Ascending aorta (tissue), 2 donors: ENCODE measurements at regions not wholly inside any gene's neighbourhood (a gene's known extent, or its start where the extent isn't known, plus 50 kb on each side); places are given as distances from the start of the nearest gene placed in this dataset.

Source experiments
- DNase-seq, 2 donors: peaks; one replicate each; pipeline ENCODE4 v3.0.0-alpha.2; 2019; ENCODE audit warnings: low spot score in 2 of 2
- H3K27ac ChIP-seq, 2 donors: fragments of 200-600 bp; sonication (generic); one replicate each; pipeline ENCODE4 v1.5.1; 2016 to 2017; ENCODE audit warnings: mild to moderate bottlenecking in 1 of 2
- H3K27me3 ChIP-seq: fragments of 200-600 bp; sonication (generic); one replicate; pipeline ENCODE4 v1.5.1; 2017
- H3K36me3 ChIP-seq, 2 donors: fragments of 200-600 bp; sonication (generic); one replicate each; pipeline ENCODE4 v1.5.1; 2016
- H3K4me1 ChIP-seq, 2 donors: fragments of 200-600 bp; sonication (generic); one replicate each; pipeline ENCODE4 v1.5.1; 2016 to 2017; ENCODE audit warnings: mild to moderate bottlenecking in 1 of 2
- H3K4me3 ChIP-seq, 2 donors: fragments of 200-600 bp; sonication (generic); one replicate each; pipeline ENCODE4 v1.5.1; 2016 to 2017; ENCODE audit warnings: mild to moderate bottlenecking in 1 of 2
- H3K9me3 ChIP-seq, 2 donors: fragments of 200-600 bp; sonication (generic); one replicate each; pipeline ENCODE4 v1.5.1; 2016
- intact Hi-C: fragments of 100-400 bp; cut with DNase I; formaldehyde crosslinking; loops from one replicate; pipeline ENCODE4 v1.15.1; 2023
- TF ChIP-seq, protein P1 (sequence below), 3 experiments: fragments of 200-600 bp in 2 of 3; fragments of 450-650 bp in 1 of 3; sonication (generic) in 2 of 3; IDR thresholded peaks; one replicate each; pipeline ENCODE4 v1.5.1; 2016 to 2019; ENCODE audit warnings: antibody characterized with exemption in 3 of 3, mild to moderate bottlenecking in 1 of 3, moderate library complexity in 1 of 3

DNA sequence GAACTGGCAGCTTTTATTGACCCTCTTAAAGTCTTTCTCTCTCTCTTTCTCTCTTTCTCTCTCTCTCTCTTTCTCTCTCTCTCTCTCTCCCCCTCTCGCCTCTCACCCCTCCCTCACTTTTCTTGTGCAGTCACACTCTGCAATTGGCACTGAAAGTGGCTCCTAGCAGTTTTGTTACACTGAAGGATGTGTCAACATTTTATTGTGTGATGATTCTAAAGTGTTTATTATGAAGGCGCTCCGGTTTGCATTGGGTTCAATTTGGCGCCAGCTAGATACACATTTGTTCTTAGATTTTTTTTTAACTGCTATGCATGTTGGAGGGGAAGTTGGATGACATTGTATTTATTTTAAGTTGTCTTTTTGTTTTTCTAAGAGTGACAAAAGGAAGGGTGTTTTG is 64.0 kb upstream of the CHRM3 start:
- H3K27ac ChIP-seq, result no peak overlapping the region
- no peak for DNase-seq
- TF ChIP-seq, protein P1, sequence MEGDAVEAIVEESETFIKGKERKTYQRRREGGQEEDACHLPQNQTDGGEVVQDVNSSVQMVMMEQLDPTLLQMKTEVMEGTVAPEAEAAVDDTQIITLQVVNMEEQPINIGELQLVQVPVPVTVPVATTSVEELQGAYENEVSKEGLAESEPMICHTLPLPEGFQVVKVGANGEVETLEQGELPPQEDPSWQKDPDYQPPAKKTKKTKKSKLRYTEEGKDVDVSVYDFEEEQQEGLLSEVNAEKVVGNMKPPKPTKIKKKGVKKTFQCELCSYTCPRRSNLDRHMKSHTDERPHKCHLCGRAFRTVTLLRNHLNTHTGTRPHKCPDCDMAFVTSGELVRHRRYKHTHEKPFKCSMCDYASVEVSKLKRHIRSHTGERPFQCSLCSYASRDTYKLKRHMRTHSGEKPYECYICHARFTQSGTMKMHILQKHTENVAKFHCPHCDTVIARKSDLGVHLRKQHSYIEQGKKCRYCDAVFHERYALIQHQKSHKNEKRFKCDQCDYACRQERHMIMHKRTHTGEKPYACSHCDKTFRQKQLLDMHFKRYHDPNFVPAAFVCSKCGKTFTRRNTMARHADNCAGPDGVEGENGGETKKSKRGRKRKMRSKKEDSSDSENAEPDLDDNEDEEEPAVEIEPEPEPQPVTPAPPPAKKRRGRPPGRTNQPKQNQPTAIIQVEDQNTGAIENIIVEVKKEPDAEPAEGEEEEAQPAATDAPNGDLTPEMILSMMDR (IDR thresholded peaks at IDR 0.05), result no peak
- no peaks in the 10 kb centered on the region for H3K27me3 ChIP-seq
- H3K4me3 ChIP-seq, result no peak overlapping the region
- intact Hi-C loops, result no loop called here
- no peaks in the 10 kb centered on the region for H3K4me1 ChIP-seq
- no peaks in the 10 kb centered on the region for H3K36me3 ChIP-seq
- H3K9me3 ChIP-seq, result no peaks in the 10 kb centered on the region

DNA sequence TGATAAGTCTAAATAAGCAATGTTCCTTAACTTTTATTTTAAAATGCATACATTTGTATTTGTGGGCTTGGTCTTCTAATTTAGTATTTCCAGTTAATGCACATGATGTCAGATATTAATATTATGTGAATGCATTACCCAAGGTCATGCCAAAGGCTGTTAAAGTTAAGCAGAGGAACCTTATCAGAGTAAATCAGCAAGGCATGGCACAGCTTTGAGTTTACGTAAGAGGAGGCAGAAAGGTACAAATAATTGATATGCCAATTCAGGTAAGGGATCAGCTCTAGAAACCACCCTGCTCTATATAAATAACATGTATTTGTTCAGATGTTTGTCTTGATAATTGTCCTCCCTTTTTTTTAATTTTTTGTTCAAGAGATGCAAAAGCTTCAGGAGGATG is 64.5 kb upstream of the CHRM3 start:
- intact Hi-C loops, result no loop called here
- H3K36me3 ChIP-seq, result no peaks in the 10 kb centered on the region
- TF ChIP-seq, protein P1 (IDR thresholded peaks at IDR 0.05), result no peak
- DNase-seq, result no peak
- H3K27me3 ChIP-seq, result no peaks in the 10 kb centered on the region
- no peaks in the 10 kb centered on the region for H3K4me1 ChIP-seq
- H3K4me3 ChIP-seq, result no peak overlapping the region
- no peak overlapping the region for H3K27ac ChIP-seq
- H3K9me3 ChIP-seq, result no peaks in the 10 kb centered on the region

DNA sequence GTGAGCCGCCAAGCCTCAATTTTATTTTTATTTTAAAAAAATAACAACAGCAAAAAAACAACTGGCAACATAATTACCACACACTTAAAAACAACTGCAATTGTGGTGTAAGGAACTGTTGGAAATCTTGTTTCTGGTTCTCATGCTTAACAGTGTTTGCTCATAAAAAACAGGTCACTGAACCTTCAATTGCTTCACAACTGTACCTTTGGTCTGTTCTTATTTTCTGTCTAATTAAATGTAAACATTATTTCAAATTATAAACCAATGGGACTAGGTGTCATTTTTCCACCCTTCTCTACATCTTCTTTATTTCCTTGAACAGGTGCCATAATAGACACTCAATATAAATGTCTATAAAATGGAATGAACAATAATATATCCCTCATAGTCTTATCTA is 68.4 kb upstream of the CHRM3 start:
- Histone ChIP-seq H3K27ac (no peak overlapping the region), H3K4me1 (no peaks in the 10 kb centered on the region), H3K4me3 (no peak overlapping the region), H3K9me3 (no peaks in the 10 kb centered on the region), H3K36me3 (no peaks in the 10 kb centered on the region), H3K27me3 (no peaks in the 10 kb centered on the region)
- TF ChIP-seq, protein P1 (IDR thresholded peaks at IDR 0.05), result no peak
- intact Hi-C loops, result no loop called here
- DNase-seq, result no peak

DNA sequence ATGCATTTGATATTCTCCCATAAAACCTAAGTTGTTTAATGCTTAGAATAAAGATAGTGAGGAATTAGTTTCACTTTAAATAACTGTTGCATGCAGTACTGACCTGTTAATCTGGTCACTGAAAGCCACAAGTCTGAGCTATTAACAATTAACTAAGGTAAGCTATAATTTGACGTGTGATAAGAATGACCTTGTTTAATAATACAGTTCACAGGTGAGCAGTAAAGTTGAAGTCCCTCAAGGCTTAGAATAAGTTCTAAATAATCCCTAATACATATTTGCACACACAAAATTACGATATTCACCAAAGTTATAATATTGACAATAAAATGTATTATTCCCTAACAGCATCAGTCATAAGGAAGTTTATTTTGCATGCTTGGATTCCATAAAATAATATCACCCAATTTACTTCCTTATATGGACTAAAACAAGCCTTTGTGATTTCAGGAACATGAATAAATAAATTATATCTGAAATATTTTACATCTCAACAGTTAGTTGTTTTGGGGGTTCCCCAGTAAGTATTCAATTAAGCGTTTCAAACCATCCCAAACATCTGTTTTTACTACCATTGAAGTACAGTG is 70.6 kb upstream of the CHRM3 start:
- Histone ChIP-seq H3K9me3 (no peaks in the 10 kb centered on the region), H3K27ac (no peak overlapping the region), H3K4me1 (no peaks in the 10 kb centered on the region), H3K27me3 (no peaks in the 10 kb centered on the region), H3K36me3 (no peaks in the 10 kb centered on the region), H3K4me3 (no peak overlapping the region)
- TF ChIP-seq, protein P1 (IDR thresholded peaks at IDR 0.05), result no peak
- no peak for DNase-seq
- intact Hi-C loops, result no loop called here

DNA sequence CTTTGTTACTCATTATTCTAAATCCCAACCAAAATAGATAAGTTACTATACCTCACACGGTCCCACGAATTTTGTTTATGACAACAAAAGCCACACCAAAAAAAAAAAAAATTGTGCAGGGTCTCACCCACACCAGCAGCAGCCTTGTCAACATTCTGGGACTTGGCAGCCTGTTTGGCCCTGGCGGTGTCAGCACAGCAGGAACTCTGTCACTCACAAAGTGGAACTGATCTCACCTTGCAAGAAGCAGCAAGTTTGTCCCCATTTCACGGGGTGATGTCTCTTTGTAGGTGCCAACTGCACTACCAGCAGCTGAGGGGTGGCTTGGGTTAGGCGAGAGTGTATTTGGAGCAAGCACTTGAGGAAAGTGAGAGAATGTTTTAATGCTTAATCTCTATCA is 75.0 kb upstream of the CHRM3 start:
- intact Hi-C loops, result no loop called here
- Histone ChIP-seq H3K27ac (no peak overlapping the region), H3K9me3 (no peaks in the 10 kb centered on the region), H3K27me3 (no peaks in the 10 kb centered on the region), H3K4me3 (no peak overlapping the region), H3K36me3 (no peaks in the 10 kb centered on the region), H3K4me1 (no peaks in the 10 kb centered on the region)
- TF ChIP-seq, protein P1 (IDR thresholded peaks at IDR 0.05), result no peak
- DNase-seq, result no peak
